GM06990 (cell line): ENCODE measurements at regions not wholly inside any gene's neighbourhood (a gene's known extent, or its start where the extent isn't known, plus 50 kb on each side); places are given as distances from the start of the nearest gene placed in this dataset.
"Not testable (repeated sequence)": the region's sequence is repeated elsewhere in the genome, so short reads cannot be mapped to it uniquely, and the experiment has no call there.

Experiments used
- DNase-seq: peaks from one replicate; pipeline ENCODE4 v3.0.0-alpha.2; 2011; ENCODE audit not compliant: insufficient read length; ENCODE audit errors: extremely low read depth
- H3K27me3 ChIP-seq: replicated peaks from 2 replicates; pipeline ENCODE4 v1.6.0; 2011; ENCODE audit warnings: low read length; ENCODE audit not compliant: control insufficient read depth, insufficient read depth
- H3K36me3 ChIP-seq: 2 replicates; pipeline ENCODE4 v1.5.1; 2011; ENCODE audit warnings: low read length; ENCODE audit not compliant: control insufficient read depth, insufficient read depth
- H3K4me3 ChIP-seq: replicated peaks from 2 replicates; pipeline ENCODE4 v1.5.1; 2011; ENCODE audit warnings: low read depth, mild to moderate bottlenecking, control low read depth, low read length
- CTCF ChIP-seq: IDR thresholded peaks from 2 replicates; pipeline ENCODE4 v1.5.1; 2011; ENCODE audit warnings: low read length, control low read depth, mild to moderate bottlenecking, inconsistent platforms; ENCODE audit not compliant: insufficient read depth, poor library complexity, severe bottlenecking

GRCh38 chr5:25255128-25255527 is 610.4 kb upstream of the CDH10 start:
- no peak overlapping the region for H3K4me3 ChIP-seq
- H3K36me3 ChIP-seq: no peaks in the 10 kb centered on the region
- DNase-seq: no peak
- no peak for TF ChIP-seq CTCF
- no peaks in the 10 kb centered on the region for H3K27me3 ChIP-seq

- Histone ChIP-seq H3K27me3 (no peaks in the 10 kb centered on the region), H3K36me3 (no peaks in the 10 kb centered on the region), H3K4me3 (no peak overlapping the region)
- no peak for TF ChIP-seq CTCF
- no peak for DNase-seq
Observed at GRCh38 chr5:25241981-25242380, 597.2 kb upstream of the CDH10 start.

GRCh38 chr5:25238720-25239119 is 593.9 kb upstream of the CDH10 start:
- H3K27me3 ChIP-seq, DNase-seq, H3K4me3 ChIP-seq, H3K36me3 ChIP-seq: not testable (repeated sequence)

GRCh38 chr5:25224316-25224982 is 579.7 kb upstream of the CDH10 start:
- DNase-seq: no peak
- no peak for TF ChIP-seq CTCF
- Histone ChIP-seq H3K27me3 (no peaks in the 10 kb centered on the region), H3K4me3 (no peak overlapping the region), H3K36me3 (no peaks in the 10 kb centered on the region)

GRCh38 chr5:25199902-25200301 is 555.1 kb upstream of the CDH10 start:
- not testable (repeated sequence) for DNase-seq, H3K36me3 ChIP-seq, H3K27me3 ChIP-seq, H3K4me3 ChIP-seq

GRCh38 chr5:25190521-25191000 is 545.8 kb upstream of the CDH10 start:
- TF ChIP-seq CTCF: no peak
- H3K27me3 ChIP-seq: no peaks in the 10 kb centered on the region
- no peak for DNase-seq
- H3K36me3 ChIP-seq: no peaks in the 10 kb centered on the region
- no peak overlapping the region for H3K4me3 ChIP-seq

GRCh38 chr5:25181249-25181648 is 536.5 kb upstream of the CDH10 start:
- no peaks in the 10 kb centered on the region for H3K36me3 ChIP-seq
- DNase-seq: no peak
- no peak overlapping the region for H3K4me3 ChIP-seq
- H3K27me3 ChIP-seq: no peaks in the 10 kb centered on the region
- no peak for TF ChIP-seq CTCF

- not testable (repeated sequence) for H3K36me3 ChIP-seq, H3K4me3 ChIP-seq, H3K27me3 ChIP-seq, DNase-seq
Observed at GRCh38 chr5:25162616-25163015, 517.8 kb upstream of the CDH10 start.
